GM12878 (cell line): ENCODE measurements at regions not wholly inside any gene's neighbourhood (a gene's known extent, or its start where the extent isn't known, plus 50 kb on each side); places are given as distances from the start of the nearest gene placed in this dataset.

Source experiments
- ATAC-seq: fragments of 200-7000 bp; cut with Tn5 transposase; 3 replicates; pipeline ENCODE4 v1.9.1; 2020; ENCODE audit warnings: mild to moderate bottlenecking, moderate library complexity
- BruUV-seq: library from RNA; stranded (reverse); fragments of 400-500 nt; replicated peaks from 2 replicates; lab custom pipeline; 2021; lab: Mats Ljungman, UMichigan
- CTCF ChIA-PET: fragments of 300-600 bp; sonication (Branson Sonifier 250); formaldehyde crosslinking; extraction: SDS; loops from one replicate; lab custom pipeline; 2021; ENCODE audit warnings: inconsistent platforms; lab: Yijun Ruan, JAX
- POLR2A ChIA-PET: fragments of 350-600 bp; formaldehyde crosslinking; extraction: SDS; loops from one replicate; lab custom pipeline; 2021; ENCODE audit warnings: inconsistent platforms; lab: Charles Lee
- RAD21 ChIA-PET: fragments of 300-600 bp; sonication (Branson Sonifier 250); formaldehyde crosslinking; loops from one replicate; lab custom pipeline; 2023; ENCODE audit warnings: antibody characterized with exemption; ENCODE audit not compliant: unreplicated experiment; lab: Charles Lee
- SMC1A ChIA-PET: fragments of 300-600 bp; sonication (Branson Sonifier 250); formaldehyde crosslinking; loops from one replicate; lab custom pipeline; 2023; ENCODE audit not compliant: unreplicated experiment, uncharacterized antibody; lab: Charles Lee
- DNase-seq: peaks from one replicate; pipeline ENCODE4 v3.0.0-alpha.2; 2011; ENCODE audit warnings: low read depth, low spot score
- FAIRE-seq: peaks from 3 replicates; lab custom pipeline; 2011; peaks lifted over from hg19 to GRCh38; lab: Jason Lieb, UNC
- H2AFZ ChIP-seq: 2 replicates; pipeline ENCODE4 v1.6.0; 2011; ENCODE audit warnings: low read depth, low read length, control low read depth; ENCODE audit not compliant: control insufficient read depth
- H3K27ac ChIP-seq: 2 replicates; pipeline ENCODE4 v1.5.1; 2011; ENCODE audit warnings: control low read depth; ENCODE audit not compliant: control insufficient read depth, insufficient read depth
- H3K27me3 ChIP-seq, 2 experiments: replicated peaks in 1 of 2; 2 replicates each; pipeline versions ENCODE4 v1.6.0 to v1.6.1; 2011; ENCODE audit warnings: low read length in 1 of 2; ENCODE audit not compliant: control insufficient read depth in 2 of 2, insufficient read depth in 2 of 2
- H3K36me3 ChIP-seq, 2 experiments: 2 replicates each; pipeline ENCODE4 v1.5.1; 2011; ENCODE audit warnings: low read length in 1 of 2; ENCODE audit not compliant: control insufficient read depth in 2 of 2, insufficient read depth in 2 of 2
- H3K4me1 ChIP-seq: 2 replicates; pipeline ENCODE4 v1.6.1; 2011; ENCODE audit warnings: mild to moderate bottlenecking, low read length, moderate library complexity, mixed read lengths; ENCODE audit not compliant: control insufficient read depth, insufficient read depth
- H3K4me2 ChIP-seq: 2 replicates; pipeline ENCODE4 v1.6.0; 2011; ENCODE audit warnings: control low read depth; ENCODE audit not compliant: control insufficient read depth, insufficient read depth
- H3K4me3 ChIP-seq: fragments of 200-600 bp; sonication (generic); 2 replicates; pipeline ENCODE4 v1.5.1; 2016
- H3K79me2 ChIP-seq: 2 replicates; pipeline ENCODE4 v1.6.0; 2011; ENCODE audit warnings: low read length; ENCODE audit not compliant: control insufficient read depth, insufficient read depth
- H3K9ac ChIP-seq: 2 replicates; pipeline ENCODE4 v1.8.0; 2011; ENCODE audit warnings: low read length, control low read depth, mixed read lengths; ENCODE audit not compliant: control insufficient read depth, insufficient read depth
- H3K9me3 ChIP-seq: replicated peaks from 3 replicates; pipeline ENCODE4 v1.5.1; 2011; ENCODE audit warnings: mild to moderate bottlenecking, low read length; ENCODE audit not compliant: control insufficient read depth, insufficient read depth
- H4K20me1 ChIP-seq: 2 replicates; pipeline ENCODE4 v1.6.0; 2011; ENCODE audit not compliant: control insufficient read depth, insufficient read depth
- CBX3 ChIP-seq: fragments of 200-600 bp; sonication (generic); IDR thresholded peaks from 2 replicates; pipeline ENCODE4 v1.6.1; 2016; ENCODE audit warnings: low read depth, borderline replicate concordance
- GATAD2B ChIP-seq: fragments of 450-650 bp; conservative IDR thresholded peaks from 2 replicates; pipeline ENCODE4 v1.6.1; 2017; ENCODE audit warnings: low read depth, mild to moderate bottlenecking, moderate library complexity
- ZNF687 ChIP-seq: fragments of 450-650 bp; IDR thresholded peaks from 2 replicates; pipeline ENCODE4 v1.6.1; 2017; ENCODE audit warnings: mild to moderate bottlenecking, moderate library complexity
- WGBS: methylation state at CpG from one replicate; pipeline ENCODE4 v1.1.6; 2016; ENCODE audit warnings: low lambda C conversion rate; ENCODE audit not compliant: insufficient replicate concordance, insufficient coverage; ENCODE audit errors: missing lambda C conversion rate; 5-methylcytosine and 5-hydroxymethylcytosine counted together
- in situ Hi-C: fragments of 300-500 bp; cut with MboI; formaldehyde crosslinking; loops from 9 replicates; pipeline ENCODE4 v1.14.3; 2018; ENCODE audit warnings: mixed read lengths
- intact Hi-C: fragments of 100-400 bp; cut with micrococcal nuclease; formaldehyde crosslinking; loops from one replicate; pipeline ENCODE4 v1.14.2; 2022; ENCODE audit not compliant: unreplicated experiment
- TF ChIP-seq, protein P1 (sequence below): fragments of 150-350 bp; IDR thresholded peaks from 2 replicates; pipeline ENCODE4 v1.6.1; 2016; ENCODE audit warnings: low read depth, low read length
- TF ChIP-seq, protein P2 (sequence below): fragments of 150-350 bp; IDR thresholded peaks from 2 replicates; pipeline ENCODE4 v1.6.1; 2014; ENCODE audit warnings: mild to moderate bottlenecking, low read depth, low read length

DNA sequence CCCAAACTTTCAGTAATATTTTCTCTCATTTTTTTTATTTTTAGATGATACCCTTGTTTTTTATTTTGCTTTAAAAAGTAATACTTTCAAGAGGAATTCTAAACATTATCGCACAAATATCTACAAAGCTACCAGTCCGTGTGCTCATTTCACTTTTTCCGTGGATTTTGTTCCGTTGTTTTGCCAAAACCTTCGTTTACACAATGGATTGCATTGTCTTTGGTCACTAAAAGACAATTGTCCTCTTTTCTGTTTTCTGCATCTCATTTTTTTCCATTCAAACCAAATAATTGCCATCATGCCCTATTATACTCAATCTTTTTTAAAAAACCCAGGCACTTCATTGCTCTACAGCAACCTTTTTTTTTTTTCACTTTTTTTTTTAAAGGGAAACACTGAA lies 214.9 kb downstream of the CXXC4 start:
- H3K27me3 ChIP-seq = no peaks in the 10 kb centered on the region
- SMC1A ChIA-PET = no interaction called here
- no peaks in the 10 kb centered on the region for H3K79me2 ChIP-seq
- POLR2A ChIA-PET = no interaction called here
- no peaks in the 10 kb centered on the region for H4K20me1 ChIP-seq
- H3K36me3 ChIP-seq = no peaks in the 10 kb centered on the region
- no TSS peak for BruUV-seq
- intact Hi-C loops = no loop called here
- no peak overlapping the region for H3K9ac ChIP-seq
- FAIRE-seq (no peak), DNase-seq (no peak), ATAC-seq (no peak)
- H3K4me3 ChIP-seq = no peak overlapping the region
- no peaks in the 10 kb centered on the region for H3K4me1 ChIP-seq
- no peak overlapping the region for H2AFZ ChIP-seq
- in situ Hi-C loops = no loop called here
- no peak for TF ChIP-seq GATAD2B
- no peak overlapping the region for H3K27ac ChIP-seq
- 38% methylated on average over 5 of the region's 5 CpGs for WGBS
- CTCF ChIA-PET = no interaction called here
- RAD21 ChIA-PET = no interaction called here
- no peaks in the 10 kb centered on the region for H3K9me3 ChIP-seq
- H3K4me2 ChIP-seq = no peak overlapping the region

DNA sequence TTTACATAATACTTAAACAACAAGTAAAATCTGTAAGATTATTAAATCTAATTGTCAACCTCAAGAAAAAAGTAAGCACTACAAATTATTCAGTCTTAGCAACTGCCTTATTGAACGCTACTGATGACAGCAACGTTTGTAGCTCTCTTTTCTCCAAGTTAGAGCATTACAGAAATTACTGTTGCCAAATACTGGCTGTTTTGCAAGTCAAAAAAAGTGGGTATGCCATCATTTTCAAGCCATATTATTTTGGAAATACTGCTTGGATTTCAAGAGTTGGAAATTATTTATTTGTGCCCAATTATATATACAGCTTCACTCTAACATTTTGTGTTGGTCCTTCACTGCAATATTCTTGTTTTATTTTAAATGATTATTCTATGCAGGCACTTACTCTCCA lies 221.7 kb downstream of the CXXC4 start:
- Histone ChIP-seq H3K27me3 (no peaks in the 10 kb centered on the region), H3K9me3 (no peaks in the 10 kb centered on the region), H3K9ac (no peak overlapping the region), H2AFZ (no peak overlapping the region), H3K36me3 (no peaks in the 10 kb centered on the region), H3K4me2 (no peak overlapping the region), H3K4me3 (no peak overlapping the region), H3K4me1 (no peaks in the 10 kb centered on the region), H3K79me2 (no peaks in the 10 kb centered on the region), H4K20me1 (no peaks in the 10 kb centered on the region), H3K27ac (no peak overlapping the region)
- intact Hi-C loops = no loop called here
- in situ Hi-C loops = no loop called here
- RAD21 ChIA-PET = no interaction called here
- ATAC-seq (no peak), FAIRE-seq (no peak), DNase-seq (no peak)
- CTCF ChIA-PET = interaction anchor here (1.0 kb wide), 1 partner anchor 93 kb away, joined by 3 read pairs; no protein-coding TSS in a partner anchor
- BruUV-seq = no TSS peak
- SMC1A ChIA-PET = interaction anchor here (1.2 kb wide), 1 partner anchor 25 kb away, joined by 4 read pairs; no protein-coding TSS in a partner anchor
- POLR2A ChIA-PET = no interaction called here
- WGBS = 43% methylated on average over 2 of the region's 2 CpGs
- TF ChIP-seq, protein P1, sequence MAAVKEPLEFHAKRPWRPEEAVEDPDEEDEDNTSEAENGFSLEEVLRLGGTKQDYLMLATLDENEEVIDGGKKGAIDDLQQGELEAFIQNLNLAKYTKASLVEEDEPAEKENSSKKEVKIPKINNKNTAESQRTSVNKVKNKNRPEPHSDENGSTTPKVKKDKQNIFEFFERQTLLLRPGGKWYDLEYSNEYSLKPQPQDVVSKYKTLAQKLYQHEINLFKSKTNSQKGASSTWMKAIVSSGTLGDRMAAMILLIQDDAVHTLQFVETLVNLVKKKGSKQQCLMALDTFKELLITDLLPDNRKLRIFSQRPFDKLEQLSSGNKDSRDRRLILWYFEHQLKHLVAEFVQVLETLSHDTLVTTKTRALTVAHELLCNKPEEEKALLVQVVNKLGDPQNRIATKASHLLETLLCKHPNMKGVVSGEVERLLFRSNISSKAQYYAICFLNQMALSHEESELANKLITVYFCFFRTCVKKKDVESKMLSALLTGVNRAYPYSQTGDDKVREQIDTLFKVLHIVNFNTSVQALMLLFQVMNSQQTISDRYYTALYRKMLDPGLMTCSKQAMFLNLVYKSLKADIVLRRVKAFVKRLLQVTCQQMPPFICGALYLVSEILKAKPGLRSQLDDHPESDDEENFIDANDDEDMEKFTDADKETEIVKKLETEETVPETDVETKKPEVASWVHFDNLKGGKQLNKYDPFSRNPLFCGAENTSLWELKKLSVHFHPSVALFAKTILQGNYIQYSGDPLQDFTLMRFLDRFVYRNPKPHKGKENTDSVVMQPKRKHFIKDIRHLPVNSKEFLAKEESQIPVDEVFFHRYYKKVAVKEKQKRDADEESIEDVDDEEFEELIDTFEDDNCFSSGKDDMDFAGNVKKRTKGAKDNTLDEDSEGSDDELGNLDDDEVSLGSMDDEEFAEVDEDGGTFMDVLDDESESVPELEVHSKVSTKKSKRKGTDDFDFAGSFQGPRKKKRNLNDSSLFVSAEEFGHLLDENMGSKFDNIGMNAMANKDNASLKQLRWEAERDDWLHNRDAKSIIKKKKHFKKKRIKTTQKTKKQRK = no peak
- TF ChIP-seq CBX3 (no peak), ZNF687 (no peak)
- TF ChIP-seq, protein P2, sequence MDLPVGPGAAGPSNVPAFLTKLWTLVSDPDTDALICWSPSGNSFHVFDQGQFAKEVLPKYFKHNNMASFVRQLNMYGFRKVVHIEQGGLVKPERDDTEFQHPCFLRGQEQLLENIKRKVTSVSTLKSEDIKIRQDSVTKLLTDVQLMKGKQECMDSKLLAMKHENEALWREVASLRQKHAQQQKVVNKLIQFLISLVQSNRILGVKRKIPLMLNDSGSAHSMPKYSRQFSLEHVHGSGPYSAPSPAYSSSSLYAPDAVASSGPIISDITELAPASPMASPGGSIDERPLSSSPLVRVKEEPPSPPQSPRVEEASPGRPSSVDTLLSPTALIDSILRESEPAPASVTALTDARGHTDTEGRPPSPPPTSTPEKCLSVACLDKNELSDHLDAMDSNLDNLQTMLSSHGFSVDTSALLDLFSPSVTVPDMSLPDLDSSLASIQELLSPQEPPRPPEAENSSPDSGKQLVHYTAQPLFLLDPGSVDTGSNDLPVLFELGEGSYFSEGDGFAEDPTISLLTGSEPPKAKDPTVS = no peak
